NCI-H460 (cell line): ENCODE measurements at regions not wholly inside any gene's neighbourhood (a gene's known extent, or its start where the extent isn't known, plus 50 kb on each side); places are given as distances from the start of the nearest gene placed in this dataset.

Experiments used
- DNase-seq: peaks from one replicate; pipeline ENCODE4 v3.0.0-alpha.2; 2016; ENCODE audit warnings: low read depth; ENCODE audit errors: extremely low read depth

DNA sequence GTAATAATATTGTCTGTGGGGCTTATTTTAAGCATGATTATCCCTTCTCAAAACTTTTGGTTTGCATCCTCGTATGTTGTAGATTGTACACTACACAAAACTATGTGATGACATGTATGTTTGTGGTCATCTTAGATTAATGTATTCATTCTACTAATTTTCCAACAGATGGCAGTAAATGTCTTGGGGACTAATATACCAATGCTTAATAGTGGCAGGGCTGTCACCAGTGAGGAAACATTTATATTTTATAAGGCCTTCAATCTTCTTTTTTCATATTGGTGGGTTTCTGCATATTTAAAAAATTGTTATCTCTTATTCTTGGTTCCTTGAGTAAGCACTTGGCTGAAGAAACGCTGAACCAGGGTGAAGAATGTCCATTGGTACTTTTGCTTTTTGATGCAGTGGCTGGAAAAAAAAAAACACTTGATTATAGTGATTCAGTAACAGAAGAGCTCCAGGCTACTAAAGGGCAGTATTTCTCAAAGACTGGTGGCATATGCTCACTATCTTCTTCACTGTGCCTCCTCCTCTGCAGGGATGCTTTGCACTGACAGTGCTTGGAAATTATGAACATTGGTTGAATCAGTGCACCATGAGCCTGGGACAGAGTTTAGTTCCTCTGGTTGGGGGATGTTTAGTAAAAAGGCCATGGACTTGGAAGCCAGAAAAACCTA lies 530.3 kb downstream of the RASEF start:
- DNase-seq: no peak

DNA sequence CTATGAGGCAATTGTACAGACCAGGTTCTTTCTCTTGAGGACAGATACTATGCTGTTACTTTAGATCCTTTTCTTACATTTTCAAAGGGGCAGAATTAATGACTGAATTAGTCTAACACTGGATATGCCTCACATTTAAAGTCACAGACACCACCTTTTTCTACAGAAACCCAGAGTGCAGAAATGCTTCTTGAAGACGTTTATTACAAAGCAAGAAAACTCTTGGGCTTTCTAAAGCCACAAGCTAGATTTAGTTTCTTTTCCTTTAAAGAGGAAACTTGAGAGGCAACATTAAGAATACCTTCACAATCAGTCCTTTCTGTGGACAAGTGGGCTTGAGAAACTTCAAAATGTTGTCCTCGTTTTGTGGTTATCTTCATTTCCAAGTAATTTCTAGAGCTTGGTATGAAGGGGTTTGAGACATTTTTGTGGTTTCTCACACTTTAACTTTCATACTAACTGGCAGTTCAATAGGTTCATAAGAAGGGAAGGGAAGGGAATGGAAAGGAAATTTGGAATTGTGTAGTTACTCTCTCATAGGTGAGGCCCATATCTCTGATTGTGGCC lies 527.4 kb downstream of the RASEF start:
- no peak for DNase-seq

DNA sequence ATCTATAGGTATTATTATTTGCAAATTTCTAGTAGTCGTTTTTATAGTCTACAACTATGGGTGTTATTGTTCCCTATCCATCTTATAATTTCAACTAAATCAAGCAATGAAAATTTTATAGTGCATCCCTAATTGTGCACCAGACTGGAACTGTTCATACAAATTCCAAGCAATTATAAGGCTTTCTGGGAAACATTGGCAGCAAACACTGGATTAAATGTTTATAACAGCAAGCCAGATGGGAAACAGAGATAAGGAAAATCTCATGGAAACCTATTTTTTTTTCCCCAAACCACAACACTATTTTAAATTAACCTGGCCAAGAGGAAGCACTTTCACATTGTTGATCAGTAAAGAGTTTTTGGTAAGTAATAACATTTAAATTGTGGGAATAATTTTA lies 524.3 kb downstream of the RASEF start:
- no peak for DNase-seq

DNA sequence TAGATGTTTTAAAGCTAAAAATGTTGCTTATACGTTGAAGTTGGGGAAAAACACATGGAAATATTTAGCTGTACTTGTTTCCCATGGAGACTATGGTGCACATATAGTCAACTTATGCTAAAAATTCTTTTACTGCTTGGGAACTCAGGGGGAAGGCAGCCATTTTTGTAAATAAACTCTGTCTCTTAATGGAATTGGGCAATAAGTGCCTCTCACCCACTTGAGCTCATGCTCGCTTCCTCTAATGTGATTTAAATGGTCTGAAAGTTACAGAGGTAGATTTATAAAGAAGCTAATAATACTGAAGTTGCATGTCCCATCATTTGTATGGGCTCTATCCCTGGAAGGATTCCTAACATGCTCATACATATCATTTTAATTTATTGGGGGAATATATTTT lies 523.8 kb downstream of the RASEF start:
- no peak for DNase-seq

DNA sequence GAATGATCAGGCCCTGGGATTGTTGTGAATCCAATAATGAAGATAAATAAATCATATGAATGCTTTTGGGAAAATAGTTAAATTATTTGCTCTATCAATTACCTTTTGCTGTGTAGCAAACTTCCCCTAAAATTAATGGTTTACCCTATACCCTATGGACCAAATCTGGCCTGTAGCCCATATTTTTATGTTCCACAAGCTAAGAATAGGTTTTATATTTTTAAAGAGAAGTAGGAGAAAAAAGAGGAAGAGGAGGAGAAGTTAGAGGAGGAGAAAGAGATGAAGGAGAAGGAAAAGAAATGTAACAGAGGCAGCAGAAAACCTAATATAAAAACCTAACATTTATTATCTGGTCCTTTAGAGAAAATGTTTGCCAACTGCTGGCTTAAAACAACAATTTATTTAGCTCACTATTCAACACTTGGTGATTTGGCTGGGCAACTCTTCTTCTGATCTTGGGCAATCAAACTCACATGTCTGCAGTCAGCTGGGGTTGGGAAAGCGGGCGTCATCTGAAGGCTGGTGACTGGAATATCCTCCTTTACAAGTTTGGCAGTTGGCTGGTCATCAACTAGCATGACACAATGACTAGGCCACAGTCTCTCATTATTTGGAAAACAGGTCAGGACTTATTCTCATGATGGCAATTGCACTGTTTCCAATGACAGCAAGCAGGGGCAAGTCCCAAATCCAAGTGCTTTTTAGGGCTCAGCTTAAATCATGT lies 522.9 kb downstream of the RASEF start:
- no peak for DNase-seq

DNA sequence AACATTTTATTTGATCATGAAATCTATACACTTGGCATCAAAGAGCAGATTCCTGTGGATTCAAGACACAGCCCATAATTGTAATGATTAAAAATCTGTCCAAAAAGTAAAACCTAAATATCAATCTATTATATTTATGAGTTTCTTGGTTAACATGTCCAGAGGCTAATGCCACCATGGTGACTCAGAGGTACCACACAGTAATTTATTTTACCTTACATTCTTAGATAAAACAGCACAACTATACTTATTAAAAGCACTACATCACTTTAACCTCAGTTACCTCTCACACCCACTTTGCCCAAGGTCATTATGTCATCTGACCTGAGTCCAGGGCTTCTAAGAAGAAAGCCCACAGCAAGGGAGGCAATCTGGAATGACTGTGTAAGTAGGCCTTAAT lies 519.2 kb downstream of the RASEF start:
- DNase-seq: no peak

DNA sequence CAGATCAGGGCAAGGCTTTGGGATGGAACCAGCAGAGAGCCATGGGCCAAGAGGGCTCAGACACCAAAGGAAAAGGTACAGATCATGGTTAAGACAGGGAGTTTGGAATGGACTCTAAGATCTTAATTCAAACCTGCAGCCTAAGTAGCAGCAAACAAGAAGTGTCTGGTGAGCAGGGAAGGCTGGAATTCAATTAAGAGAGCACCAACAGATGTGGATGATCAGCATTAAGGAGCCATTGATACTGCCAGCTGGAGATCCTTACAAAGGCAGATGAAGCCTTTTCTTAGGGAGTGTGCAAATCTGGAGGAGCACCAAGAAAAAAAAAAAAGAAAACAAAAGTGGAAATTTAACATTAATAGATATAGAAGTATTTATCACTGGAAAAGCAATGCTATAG lies 516.8 kb downstream of the RASEF start:
- no peak for DNase-seq

DNA sequence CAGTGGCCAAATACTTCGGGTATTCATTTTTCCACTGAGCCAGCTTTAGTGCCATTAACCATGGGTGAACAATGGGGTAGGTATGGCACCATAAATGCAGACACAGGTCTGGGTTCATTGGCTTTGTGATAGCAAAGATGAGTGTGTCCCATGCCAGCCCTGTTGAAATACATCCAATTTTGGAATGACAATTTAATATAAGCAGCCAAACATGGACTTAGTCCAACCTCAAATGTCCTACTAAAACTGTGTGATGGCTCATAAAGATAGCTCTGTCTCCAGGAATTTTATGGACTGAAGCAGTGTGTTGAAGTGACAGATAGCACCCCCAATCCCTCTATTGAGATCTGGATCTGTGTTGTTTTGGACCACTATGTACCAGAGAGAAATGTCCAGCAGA lies 514.9 kb downstream of the RASEF start:
- DNase-seq: no peak

DNA sequence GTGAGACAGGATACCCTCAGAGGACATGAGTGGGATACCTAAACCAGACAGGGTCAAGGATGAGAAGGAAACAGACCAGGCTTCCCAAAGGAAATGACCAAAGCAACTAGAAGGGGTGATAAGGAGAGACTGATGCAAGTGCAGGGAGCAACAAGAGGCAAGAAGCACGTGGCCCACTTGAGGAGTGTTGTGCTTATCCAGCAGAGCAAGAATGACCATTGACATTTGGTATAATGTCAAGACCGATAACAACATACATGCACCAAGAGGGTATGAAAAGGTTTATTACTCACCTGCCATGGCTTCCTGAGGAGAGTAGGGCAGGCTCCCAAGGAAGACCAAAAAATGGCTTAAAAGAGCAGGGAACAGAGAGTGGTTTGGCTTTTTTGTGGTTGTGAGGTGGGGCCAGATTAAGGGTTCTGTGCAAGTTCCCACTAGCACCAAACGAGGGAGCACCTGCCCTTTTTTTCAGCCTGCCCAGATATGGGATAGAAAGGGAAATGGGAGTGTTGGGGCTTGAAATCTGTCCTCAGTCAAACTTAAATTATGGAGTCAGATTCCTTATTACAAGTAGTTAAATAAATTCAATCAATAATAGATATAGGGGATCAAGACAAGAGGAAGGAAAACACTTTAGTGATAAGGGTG lies 513.6 kb downstream of the RASEF start:
- no peak for DNase-seq

DNA sequence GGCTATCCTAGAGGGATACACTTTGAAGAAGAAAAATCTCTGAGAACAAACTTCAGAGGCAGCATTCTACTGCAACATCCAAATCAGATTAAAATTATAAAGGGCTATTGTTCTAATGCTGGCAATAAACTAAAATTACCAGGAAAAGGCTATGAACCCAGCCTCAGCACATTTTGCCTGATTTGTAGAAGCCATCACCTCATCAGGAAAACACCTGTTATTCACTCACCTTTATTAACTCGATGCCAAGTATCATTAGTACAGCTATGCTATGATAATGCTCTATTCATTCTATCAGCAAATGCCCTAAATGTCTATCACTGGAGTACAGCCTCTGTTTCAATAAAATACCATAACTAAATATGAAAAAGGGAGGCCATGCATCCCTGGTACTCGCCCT lies 510.2 kb downstream of the RASEF start:
- DNase-seq: no peak

DNA sequence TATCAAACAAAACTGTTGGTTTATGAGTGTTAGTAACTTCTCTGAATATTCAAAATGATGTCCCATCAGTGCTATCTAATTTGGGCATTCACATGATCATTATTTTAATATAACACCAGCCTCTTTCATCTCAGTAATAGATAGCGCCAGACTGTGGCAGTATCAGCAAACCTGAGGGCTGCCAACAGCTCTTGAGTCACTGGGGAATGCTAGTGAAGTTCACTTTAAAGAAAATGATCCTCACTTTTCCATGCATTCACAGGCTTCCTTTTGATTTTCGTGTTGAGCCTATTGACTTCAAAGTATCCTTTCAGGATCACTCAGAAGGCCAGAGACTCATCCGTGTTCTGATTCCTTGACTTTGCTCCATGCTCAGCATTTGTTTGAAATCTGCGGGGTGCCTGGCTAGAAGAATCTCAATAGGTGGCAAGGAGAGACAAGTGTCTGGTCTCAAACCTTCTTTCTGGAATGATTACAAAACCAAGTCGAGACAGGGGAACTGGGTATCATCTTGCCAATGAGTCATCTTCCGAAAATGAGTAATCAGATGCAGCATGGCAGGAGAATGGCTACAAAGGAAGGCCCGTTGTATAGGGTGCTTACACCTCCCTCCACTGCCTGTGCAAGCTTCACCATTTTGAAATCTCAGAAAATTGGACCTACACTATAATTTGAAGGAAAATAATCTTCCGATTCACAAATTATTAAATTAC lies 509.1 kb downstream of the RASEF start:
- DNase-seq: no peak

DNA sequence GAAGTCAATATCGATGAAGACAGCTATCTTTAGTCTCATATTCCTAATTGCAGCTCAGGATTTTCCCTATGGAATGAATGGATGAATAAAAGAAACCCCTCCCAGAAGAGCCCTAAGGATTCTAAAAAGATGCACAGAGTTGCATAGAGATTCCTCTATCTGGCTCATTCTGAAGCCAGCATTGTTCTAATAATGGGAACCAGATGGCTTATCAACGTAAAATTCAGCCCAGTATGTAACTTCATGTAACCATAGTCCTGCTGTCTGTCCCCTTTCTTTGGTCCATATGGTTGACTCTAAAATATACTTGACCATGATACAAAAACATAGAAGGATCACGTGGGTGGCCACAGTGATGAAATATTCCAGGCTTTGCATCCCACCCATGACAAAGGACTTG lies 508.6 kb downstream of the RASEF start:
- DNase-seq: no peak

DNA sequence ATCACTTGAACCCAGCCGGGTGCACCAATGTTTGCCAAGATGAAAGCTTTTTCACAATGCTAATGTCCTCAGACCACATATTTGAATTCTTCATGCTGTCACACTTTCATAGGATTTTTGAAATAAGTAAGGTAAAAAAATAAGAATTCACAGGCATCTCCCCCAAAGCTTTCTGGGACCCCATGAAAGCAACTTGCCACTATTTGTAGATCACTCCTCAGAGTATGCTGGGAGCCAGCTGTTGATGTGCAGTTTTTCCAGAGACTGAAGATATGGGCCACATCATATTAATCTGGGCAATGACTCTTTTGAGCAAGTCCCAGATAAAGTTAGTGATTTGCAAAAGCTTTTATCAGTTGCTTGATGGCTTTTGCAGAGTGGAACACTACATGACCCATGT lies 507.9 kb downstream of the RASEF start:
- no peak for DNase-seq

DNA sequence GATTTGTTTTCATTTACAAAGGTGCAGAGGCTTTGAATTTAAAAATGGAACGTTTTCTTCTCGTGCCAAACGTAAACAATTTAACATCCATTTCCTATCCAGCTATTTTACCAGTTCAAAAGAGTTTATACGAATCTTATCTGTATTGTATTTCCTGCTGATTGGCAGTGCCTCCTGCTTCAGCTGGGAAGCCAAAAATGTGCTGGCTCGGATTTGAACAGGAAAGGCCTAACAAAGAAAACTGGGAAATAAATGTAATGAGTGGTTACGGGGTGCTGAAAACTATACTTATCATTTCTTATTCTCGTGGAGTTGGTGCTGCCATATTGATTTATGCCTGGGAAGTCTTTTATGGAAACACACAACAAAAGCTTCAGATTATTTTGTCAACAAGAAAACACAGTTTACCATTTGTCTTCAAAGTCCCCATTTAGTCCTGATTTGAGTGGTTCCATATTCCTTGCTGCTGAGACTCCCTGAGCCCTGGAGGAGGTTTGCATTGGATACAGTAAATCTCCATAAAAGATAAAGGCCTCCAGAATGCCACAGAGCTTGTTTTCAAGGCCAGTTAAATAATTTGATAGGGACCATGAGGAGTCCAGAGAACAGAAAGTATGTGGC lies 507.4 kb downstream of the RASEF start:
- no peak for DNase-seq

DNA sequence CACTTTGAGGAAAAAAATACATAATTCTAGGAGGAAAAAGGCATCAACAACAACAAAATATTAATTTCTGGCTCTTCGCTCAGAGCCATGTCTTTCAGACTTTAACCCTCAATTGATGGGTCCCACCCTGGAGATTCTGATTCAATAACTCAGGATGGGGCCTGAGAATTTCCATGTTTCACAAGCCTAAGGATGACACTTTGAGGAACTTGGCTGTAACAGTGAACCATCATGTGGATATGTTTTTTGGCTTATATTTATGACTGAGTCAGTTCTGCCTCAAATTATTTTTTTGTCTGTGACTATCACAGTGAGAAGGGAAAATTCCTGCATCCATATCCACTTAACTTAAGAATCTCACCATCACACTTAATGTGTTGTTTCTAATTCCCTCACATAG lies 504.6 kb downstream of the RASEF start:
- no peak for DNase-seq

DNA sequence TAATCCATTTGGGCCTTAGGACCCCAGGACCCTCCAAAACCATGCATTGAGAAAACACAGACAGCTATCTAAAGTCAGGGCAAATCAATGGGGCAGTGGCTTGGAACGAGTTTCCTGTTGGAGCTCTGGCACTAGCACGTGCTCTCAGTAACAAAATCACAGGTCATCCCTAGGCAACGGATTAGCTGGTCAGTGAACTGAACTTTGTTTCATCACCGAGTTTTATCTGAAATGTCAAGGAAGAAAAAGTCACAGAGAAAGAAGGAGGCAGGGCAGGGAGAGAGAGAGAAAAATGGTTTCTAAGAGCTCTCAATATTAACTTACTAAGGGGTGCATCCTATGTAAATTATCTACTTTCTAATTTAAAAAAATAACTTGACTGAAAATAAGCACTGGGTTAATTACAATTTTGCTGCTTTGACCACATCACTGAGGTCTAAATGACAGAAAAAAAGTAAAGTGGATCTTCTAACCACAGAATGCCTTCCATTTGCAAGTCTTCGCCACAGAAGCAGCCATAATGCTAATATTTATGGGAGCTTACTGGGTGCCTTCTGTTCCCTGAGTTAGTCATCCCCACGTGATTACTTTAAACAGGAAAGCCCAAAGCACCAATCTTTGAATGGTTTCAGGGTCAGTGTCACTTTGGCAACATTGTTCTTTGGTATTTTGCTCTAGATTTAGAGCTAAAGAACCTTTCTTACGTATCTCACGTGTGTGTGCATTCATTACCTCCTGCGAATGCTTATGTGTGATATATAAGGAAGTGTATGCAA lies 503.9 kb downstream of the RASEF start:
- DNase-seq: no peak

DNA sequence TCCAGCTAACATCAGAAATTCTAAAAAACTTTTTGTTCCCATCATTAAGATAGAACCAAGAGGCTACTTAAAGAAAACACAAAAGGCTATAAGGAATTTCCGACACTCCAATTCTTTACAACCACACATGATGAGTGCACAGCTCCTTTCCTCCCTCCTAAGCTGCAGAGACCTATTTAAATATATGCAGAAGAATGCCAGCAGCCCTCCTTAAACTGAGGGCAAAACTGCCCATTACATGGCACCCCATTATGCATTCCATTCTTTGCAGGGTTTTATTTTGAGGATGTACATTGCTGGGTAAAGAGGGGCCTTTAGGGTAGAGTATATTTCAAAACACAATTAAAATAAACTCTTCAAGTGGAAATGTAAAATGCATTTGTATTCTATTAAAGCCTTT lies 502.9 kb downstream of the RASEF start:
- no peak for DNase-seq

DNA sequence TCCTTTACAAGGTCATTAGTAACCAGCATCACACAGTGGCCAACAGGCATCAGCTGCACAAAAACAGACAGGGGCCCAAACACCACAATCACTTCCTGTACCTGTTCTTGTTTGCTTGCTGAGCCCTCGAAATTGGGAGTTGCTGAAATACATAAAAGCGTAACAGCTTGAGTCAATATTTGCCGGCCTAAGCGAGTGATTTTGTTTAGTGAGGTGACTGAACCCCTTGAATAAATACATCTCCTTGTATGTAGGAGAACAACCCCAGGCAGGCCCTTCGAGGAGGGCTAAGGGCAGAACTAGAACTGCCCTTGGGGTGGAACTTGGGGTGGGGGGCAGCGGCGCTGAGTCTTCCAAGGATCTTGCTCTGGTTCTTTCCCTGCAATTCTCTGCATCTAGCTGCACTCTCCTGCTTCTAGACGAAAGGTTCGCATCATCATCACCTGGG lies 502.5 kb downstream of the RASEF start:
- no peak for DNase-seq

DNA sequence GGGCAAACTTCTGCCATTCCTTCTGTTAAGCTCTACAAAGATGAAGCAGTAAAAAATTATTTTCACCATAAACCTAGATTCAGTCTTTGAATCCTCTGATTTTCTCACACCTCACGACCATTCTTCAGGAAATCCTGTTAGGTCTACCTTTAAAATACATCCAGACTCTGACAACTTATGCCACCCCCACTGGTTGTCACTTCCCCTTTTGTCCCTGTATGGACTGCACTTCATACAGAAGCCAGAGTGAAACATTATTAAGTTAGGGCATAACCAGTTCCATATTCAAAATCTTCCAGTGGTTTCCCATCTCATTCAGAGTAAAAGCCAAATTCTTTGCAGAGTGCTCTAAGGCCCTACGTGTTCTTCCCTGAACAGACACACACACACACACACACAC lies 499.8 kb downstream of the RASEF start:
- no peak for DNase-seq

DNA sequence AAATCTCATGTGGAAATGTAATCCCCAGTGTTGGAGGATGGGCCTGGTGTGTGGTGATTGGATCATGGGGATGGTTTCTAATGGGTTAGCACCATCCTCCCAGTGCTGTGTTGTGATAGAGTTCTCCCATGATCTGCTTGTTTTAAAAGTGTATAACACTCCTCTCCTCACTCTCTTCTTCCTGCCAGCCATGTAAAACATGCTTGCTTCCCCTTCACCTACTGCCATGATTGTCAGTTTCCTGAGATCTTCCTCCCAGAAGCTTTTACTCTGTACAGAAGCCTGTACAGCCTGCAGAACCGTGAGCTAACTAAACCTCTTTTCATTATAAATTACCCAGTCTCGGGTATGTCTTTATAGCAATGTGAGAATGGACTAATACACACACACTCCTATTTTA lies 499.1 kb downstream of the RASEF start:
- DNase-seq: no peak
